Stimulated activated memory B cell treated with anti-CD40 and anti-IgM and Interleukin-4, amounts not matched to agents 10 μg/mL and 1 μg/mL and 100 μg/mL, for 72 hours (primary cell): ENCODE measurements at regions not wholly inside any gene's neighbourhood (a gene's known extent, or its start where the extent isn't known, plus 50 kb on each side); places are given as distances from the start of the nearest gene placed in this dataset.

ENCODE experiments used
- ATAC-seq: fragments of 150-1000 bp; cut with Tn5 transposase; 2 replicates; pipeline ENCODE4 v1.10.0; 2021
- H3K27ac Mint-ChIP-seq: one replicate; pipeline ENCODE4 v1.8.0; 2022; ENCODE audit warnings: mild to moderate bottlenecking, mixed read lengths
- H3K27me3 Mint-ChIP-seq: one replicate; pipeline ENCODE4 v1.8.0; 2022; ENCODE audit warnings: mixed read lengths
- H3K36me3 Mint-ChIP-seq: one replicate; pipeline ENCODE4 v1.8.0; 2022; ENCODE audit warnings: mixed read lengths
- H3K4me1 Mint-ChIP-seq: one replicate; pipeline ENCODE4 v1.8.0; 2022; ENCODE audit warnings: mixed read lengths
- H3K4me3 Mint-ChIP-seq: one replicate; pipeline ENCODE4 v1.8.0; 2022; ENCODE audit warnings: mild to moderate bottlenecking, moderate library complexity, mixed read lengths
- H3K9me3 Mint-ChIP-seq: one replicate; pipeline ENCODE4 v1.8.0; 2022; ENCODE audit warnings: mixed read lengths

GRCh38 chrX:6708676-6709380, 173.9 kb upstream of the VCX3A start:
- no peaks in the 10 kb centered on the region for H3K4me1 Mint-ChIP-seq
- H3K4me3 Mint-ChIP-seq = no peak overlapping the region
- no peaks in the 10 kb centered on the region for H3K9me3 Mint-ChIP-seq
- H3K27me3 Mint-ChIP-seq = no peaks in the 10 kb centered on the region
- H3K36me3 Mint-ChIP-seq = no peaks in the 10 kb centered on the region
- no peak overlapping the region for H3K27ac Mint-ChIP-seq
- no peak for ATAC-seq

- Mint-ChIP-seq H3K4me1 (no peaks in the 10 kb centered on the region), H3K27ac (no peak overlapping the region), H3K27me3 (no peaks in the 10 kb centered on the region), H3K36me3 (no peaks in the 10 kb centered on the region), H3K9me3 (no peaks in the 10 kb centered on the region), H3K4me3 (no peak overlapping the region)
- ATAC-seq = no peak
Observed at GRCh38 chrX:6708041-6708440, 173.1 kb upstream of the VCX3A start.

- H3K4me1 Mint-ChIP-seq = no peaks in the 10 kb centered on the region
Observed at GRCh38 chrX:6707497-6707896, 172.6 kb upstream of the VCX3A start.

GRCh38 chrX:6701085-6701484, 166.2 kb upstream of the VCX3A start:
- Mint-ChIP-seq H3K9me3 (no peaks in the 10 kb centered on the region), H3K4me1 (no peaks in the 10 kb centered on the region), H3K36me3 (no peaks in the 10 kb centered on the region), H3K4me3 (no peak overlapping the region), H3K27ac (no peak overlapping the region), H3K27me3 (no peaks in the 10 kb centered on the region)
- no peak for ATAC-seq

More at GRCh38 chrX:6707497-6707896, 172.6 kb upstream of the VCX3A start:
- ATAC-seq = no peak
- no peak overlapping the region for H3K27ac Mint-ChIP-seq
- H3K27me3 Mint-ChIP-seq = no peaks in the 10 kb centered on the region
- no peaks in the 10 kb centered on the region for H3K9me3 Mint-ChIP-seq
- no peak overlapping the region for H3K4me3 Mint-ChIP-seq
- no peaks in the 10 kb centered on the region for H3K36me3 Mint-ChIP-seq

GRCh38 chrX:6695717-6696116, 160.8 kb upstream of the VCX3A start:
- no peak overlapping the region for H3K4me3 Mint-ChIP-seq
- no peak overlapping the region for H3K27ac Mint-ChIP-seq
- H3K4me1 Mint-ChIP-seq = no peaks in the 10 kb centered on the region
- no peaks in the 10 kb centered on the region for H3K27me3 Mint-ChIP-seq
- H3K36me3 Mint-ChIP-seq = no peaks in the 10 kb centered on the region
- no peak for ATAC-seq
- no peaks in the 10 kb centered on the region for H3K9me3 Mint-ChIP-seq

- Mint-ChIP-seq H3K36me3 (no peaks in the 10 kb centered on the region), H3K27ac (no peak overlapping the region), H3K27me3 (no peaks in the 10 kb centered on the region), H3K4me3 (no peak overlapping the region), H3K9me3 (no peaks in the 10 kb centered on the region), H3K4me1 (no peaks in the 10 kb centered on the region)
- ATAC-seq = no peak
Observed at GRCh38 chrX:6694977-6695376, 160.1 kb upstream of the VCX3A start.

GRCh38 chrX:6694221-6694620, 159.3 kb upstream of the VCX3A start:
- H3K4me3 Mint-ChIP-seq = no peak overlapping the region
- no peaks in the 10 kb centered on the region for H3K4me1 Mint-ChIP-seq
- H3K27me3 Mint-ChIP-seq = no peaks in the 10 kb centered on the region
- H3K9me3 Mint-ChIP-seq = no peaks in the 10 kb centered on the region
- no peak for ATAC-seq
- H3K36me3 Mint-ChIP-seq = no peaks in the 10 kb centered on the region
- no peak overlapping the region for H3K27ac Mint-ChIP-seq

GRCh38 chrX:6693051-6693450, 158.1 kb upstream of the VCX3A start:
- no peaks in the 10 kb centered on the region for H3K4me1 Mint-ChIP-seq
- H3K4me3 Mint-ChIP-seq = no peak overlapping the region
- no peak for ATAC-seq
- H3K27ac Mint-ChIP-seq = no peak overlapping the region
- H3K27me3 Mint-ChIP-seq = no peaks in the 10 kb centered on the region
- H3K36me3 Mint-ChIP-seq = no peaks in the 10 kb centered on the region
- H3K9me3 Mint-ChIP-seq = no peaks in the 10 kb centered on the region

GRCh38 chrX:6685489-6685888, 150.6 kb upstream of the VCX3A start:
- no peaks in the 10 kb centered on the region for H3K36me3 Mint-ChIP-seq
- ATAC-seq = no peak
- no peaks in the 10 kb centered on the region for H3K4me1 Mint-ChIP-seq
- H3K9me3 Mint-ChIP-seq = no peaks in the 10 kb centered on the region
- no peak overlapping the region for H3K4me3 Mint-ChIP-seq
- H3K27ac Mint-ChIP-seq = no peak overlapping the region
- H3K27me3 Mint-ChIP-seq = no peaks in the 10 kb centered on the region

- Mint-ChIP-seq H3K27me3 (no peaks in the 10 kb centered on the region), H3K4me3 (no peak overlapping the region), H3K27ac (no peak overlapping the region), H3K4me1 (no peaks in the 10 kb centered on the region), H3K9me3 (no peaks in the 10 kb centered on the region), H3K36me3 (no peaks in the 10 kb centered on the region)
- ATAC-seq = no peak
Observed at GRCh38 chrX:6683353-6683752, 148.4 kb upstream of the VCX3A start.

- no peak for ATAC-seq
- Mint-ChIP-seq H3K4me1 (no peaks in the 10 kb centered on the region), H3K9me3 (no peaks in the 10 kb centered on the region), H3K27me3 (no peaks in the 10 kb centered on the region), H3K27ac (no peak overlapping the region), H3K4me3 (no peak overlapping the region), H3K36me3 (no peaks in the 10 kb centered on the region)
Observed at GRCh38 chrX:6681521-6682145, 146.7 kb upstream of the VCX3A start.

- H3K4me3 Mint-ChIP-seq = no peak overlapping the region
- no peaks in the 10 kb centered on the region for H3K36me3 Mint-ChIP-seq
Observed at GRCh38 chrX:6679988-6680387, 145.1 kb upstream of the VCX3A start.

GRCh38 chrX:6679550-6679949, 144.6 kb upstream of the VCX3A start:
- Mint-ChIP-seq H3K36me3 (no peaks in the 10 kb centered on the region), H3K27me3 (no peaks in the 10 kb centered on the region), H3K9me3 (no peaks in the 10 kb centered on the region), H3K4me1 (no peaks in the 10 kb centered on the region), H3K4me3 (no peak overlapping the region), H3K27ac (no peak overlapping the region)
- ATAC-seq = no peak

More at GRCh38 chrX:6679988-6680387, 145.1 kb upstream of the VCX3A start:
- Mint-ChIP-seq H3K27ac (no peak overlapping the region), H3K9me3 (no peaks in the 10 kb centered on the region), H3K27me3 (no peaks in the 10 kb centered on the region), H3K4me1 (no peaks in the 10 kb centered on the region)
- ATAC-seq = no peak

GRCh38 chrX:6678313-6678712, 143.4 kb upstream of the VCX3A start:
- Mint-ChIP-seq H3K27me3 (no peaks in the 10 kb centered on the region), H3K4me3 (no peak overlapping the region), H3K27ac (no peak overlapping the region), H3K4me1 (no peaks in the 10 kb centered on the region), H3K9me3 (no peaks in the 10 kb centered on the region), H3K36me3 (no peaks in the 10 kb centered on the region)
- ATAC-seq = no peak

GRCh38 chrX:6674734-6675133, 139.8 kb upstream of the VCX3A start:
- H3K4me3 Mint-ChIP-seq = no peak overlapping the region
- H3K27ac Mint-ChIP-seq = no peak overlapping the region
- H3K4me1 Mint-ChIP-seq = no peaks in the 10 kb centered on the region
- no peaks in the 10 kb centered on the region for H3K9me3 Mint-ChIP-seq
- no peak for ATAC-seq
- no peaks in the 10 kb centered on the region for H3K27me3 Mint-ChIP-seq
- no peaks in the 10 kb centered on the region for H3K36me3 Mint-ChIP-seq

GRCh38 chrX:6667048-6667768, 132.3 kb upstream of the VCX3A start:
- Mint-ChIP-seq H3K36me3 (no peaks in the 10 kb centered on the region), H3K27me3 (no peaks in the 10 kb centered on the region), H3K4me1 (peaks cover 9% of the 10 kb centered on the region), H3K27ac (no peak overlapping the region), H3K4me3 (no peak overlapping the region), H3K9me3 (no peaks in the 10 kb centered on the region)
- no peak for ATAC-seq
